ENCODE measurements at regions not wholly inside any gene's neighbourhood (a gene's known extent, or its start where the extent isn't known, plus 50 kb on each side); places are given as distances from the start of the nearest gene placed in this dataset.

DNA sequence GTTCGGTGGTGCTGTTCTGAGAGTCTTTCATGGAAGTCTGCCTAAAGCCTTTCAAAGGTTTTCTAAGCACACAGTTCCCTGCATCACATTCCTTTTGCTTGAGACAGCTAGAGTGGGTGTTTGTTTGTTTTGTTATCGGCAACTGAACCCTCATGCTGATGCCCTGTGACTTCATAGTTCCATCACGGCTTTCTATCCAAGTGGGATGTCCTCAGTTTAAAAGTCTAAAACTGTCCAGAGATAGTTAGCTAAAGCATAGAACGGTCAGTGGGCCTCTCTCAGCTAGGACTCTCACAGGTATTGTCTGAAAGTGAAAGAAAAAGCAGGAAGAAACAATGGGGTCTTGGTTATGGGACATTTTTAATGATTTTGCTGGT lies 337.3 kb downstream of the OSR1 start:
- no peaks in the 10 kb centered on the region for H3K9me3 ChIP-seq (ENCODE audit: control insufficient read depth in 5 of 5, low read length in 5 of 5)
- no peak overlapping the region for H3K4me3 ChIP-seq (ENCODE audit: low read depth in 1 of 5, low read length in 5 of 5)
- H3K36me3 ChIP-seq (ENCODE audit: control insufficient read depth in 5 of 5, insufficient read depth in 5 of 5, low read length in 5 of 5) = no peaks in the 10 kb centered on the region
- no peak overlapping the region for H3K9ac ChIP-seq (ENCODE audit: low read length in 5 of 5)
- H3K27me3 ChIP-seq (ENCODE audit: control insufficient read depth in 5 of 5, insufficient read depth in 4 of 5, low read length in 5 of 5) = no peaks in the 10 kb centered on the region
- H3K4me1 ChIP-seq (ENCODE audit: control insufficient read depth in 5 of 5, insufficient read depth in 5 of 5, low read length in 5 of 5) = no peaks in the 10 kb centered on the region
- H3K27ac ChIP-seq (ENCODE audit: low read depth, low read length) = no peak overlapping the region

DNA sequence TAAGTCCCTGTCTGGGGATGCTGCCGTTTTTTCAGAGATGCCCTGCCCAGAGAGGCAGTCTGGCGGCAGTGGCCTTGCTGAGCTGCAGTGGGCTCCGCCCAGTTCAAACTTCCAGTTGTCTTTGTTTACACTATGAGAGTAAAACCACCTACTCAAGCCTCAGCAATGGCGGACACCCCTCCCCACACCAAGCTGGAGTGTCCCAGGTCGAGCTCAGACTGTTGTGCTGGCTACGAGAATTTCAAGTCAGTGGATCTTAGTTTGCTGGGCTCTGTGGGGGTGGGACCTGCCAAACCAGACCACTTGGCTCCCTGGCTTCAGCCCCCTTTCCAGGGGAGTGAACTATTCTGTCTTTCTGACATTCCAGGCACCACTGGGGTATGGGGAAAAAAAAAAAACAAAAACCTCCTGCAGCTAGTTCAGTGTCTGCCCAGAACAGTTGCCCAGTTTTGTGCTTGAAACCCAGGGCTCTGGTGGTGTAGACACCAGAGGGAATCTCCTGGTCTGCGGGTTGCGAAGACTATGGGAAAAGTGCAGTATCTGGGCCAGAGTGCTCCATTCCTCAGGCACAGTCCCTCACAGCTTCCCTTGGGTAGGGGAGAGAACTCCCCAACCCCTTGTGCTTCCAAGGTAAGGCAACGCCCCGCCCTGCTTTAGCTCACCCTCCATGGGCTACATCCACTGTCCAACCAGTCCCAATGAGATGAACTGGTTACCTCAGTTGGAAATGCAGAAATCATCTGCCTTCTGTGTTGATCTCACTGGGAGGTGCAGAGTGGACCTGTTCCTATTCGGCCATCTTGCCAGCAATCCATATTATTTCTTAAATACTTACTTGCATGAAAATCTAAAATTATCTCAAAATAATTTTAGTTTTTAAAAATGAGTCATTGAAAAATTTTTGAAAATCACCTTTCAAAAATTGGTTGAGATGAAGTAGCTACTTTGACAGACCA lies 338.0 kb downstream of the OSR1 start:
- no peak overlapping the region for H3K4me3 ChIP-seq (ENCODE audit: low read depth in 1 of 5, low read length in 5 of 5)
- no peak overlapping the region for H3K9ac ChIP-seq (ENCODE audit: low read length in 5 of 5)
- no peak overlapping the region for H3K27ac ChIP-seq (ENCODE audit: low read depth, low read length)
- no peaks in the 10 kb centered on the region for H3K36me3 ChIP-seq (ENCODE audit: control insufficient read depth in 5 of 5, insufficient read depth in 5 of 5, low read length in 5 of 5)
- H3K9me3 ChIP-seq (ENCODE audit: control insufficient read depth in 5 of 5, low read length in 5 of 5) = no peaks in the 10 kb centered on the region
- H3K27me3 ChIP-seq (ENCODE audit: control insufficient read depth in 5 of 5, insufficient read depth in 4 of 5, low read length in 5 of 5) = no peaks in the 10 kb centered on the region
- no peaks in the 10 kb centered on the region for H3K4me1 ChIP-seq (ENCODE audit: control insufficient read depth in 5 of 5, insufficient read depth in 5 of 5, low read length in 5 of 5)

DNA sequence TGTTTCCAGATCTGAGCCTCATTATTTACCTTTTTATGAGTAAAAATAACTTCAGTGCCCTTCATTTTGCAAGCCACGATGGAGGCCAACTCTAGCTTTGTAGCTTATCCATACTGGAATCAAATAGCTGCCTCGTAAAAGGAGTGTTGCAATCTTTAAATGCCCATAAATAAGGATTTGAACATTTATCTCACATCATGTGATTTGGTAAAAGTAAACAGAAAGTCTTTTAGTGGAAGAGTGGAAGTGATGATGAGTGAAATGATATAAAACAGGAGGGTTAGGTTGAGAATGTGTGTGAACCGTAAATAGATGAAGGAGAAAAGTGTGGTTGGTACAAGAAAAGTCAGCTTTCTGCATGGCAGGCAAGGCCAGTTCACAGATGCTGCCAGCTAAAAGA lies 348.9 kb downstream of the OSR1 start:
- no peak overlapping the region for H3K9ac ChIP-seq (ENCODE audit: low read length in 5 of 5)
- H3K4me1 ChIP-seq (ENCODE audit: control insufficient read depth in 5 of 5, insufficient read depth in 5 of 5, low read length in 5 of 5) = no peaks in the 10 kb centered on the region

DNA sequence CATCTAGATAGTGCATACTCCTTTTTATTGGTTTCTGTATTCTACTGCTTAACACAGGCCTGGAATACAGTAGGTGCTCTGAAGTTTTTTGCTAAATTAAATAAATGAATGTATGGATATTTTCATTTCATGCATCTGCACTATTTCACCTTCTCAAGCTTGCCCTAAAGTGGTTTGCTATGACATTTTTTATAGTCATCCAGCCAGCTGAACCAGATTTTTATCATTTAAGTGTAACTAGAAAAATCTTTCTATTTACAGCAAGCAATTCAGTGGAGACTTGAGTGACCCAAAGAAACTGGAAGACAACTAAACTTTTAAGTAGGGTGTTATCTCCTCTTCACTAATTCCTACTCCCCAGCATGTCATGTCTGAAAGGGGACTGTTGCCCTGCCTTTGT lies 354.9 kb downstream of the OSR1 start:
- peaks cover 0 to 8% (median 3%) of the 10 kb centered on the region in 5 donors for H3K4me1 ChIP-seq (ENCODE audit: control insufficient read depth in 5 of 5, insufficient read depth in 5 of 5, low read length in 5 of 5)
- no peaks in the 10 kb centered on the region for H3K36me3 ChIP-seq (ENCODE audit: control insufficient read depth in 5 of 5, insufficient read depth in 5 of 5, low read length in 5 of 5)
- no peak overlapping the region for H3K27ac ChIP-seq (ENCODE audit: low read depth, low read length)
- H3K27me3 ChIP-seq (ENCODE audit: control insufficient read depth in 5 of 5, insufficient read depth in 4 of 5, low read length in 5 of 5) = no peaks in the 10 kb centered on the region
- peaks cover 0 to 3% (median 0%) of the 10 kb centered on the region in 5 donors for H3K9me3 ChIP-seq (ENCODE audit: control insufficient read depth in 5 of 5, low read length in 5 of 5)
- no peak overlapping the region for H3K4me3 ChIP-seq (ENCODE audit: low read depth in 1 of 5, low read length in 5 of 5)
- no peak overlapping the region for H3K9ac ChIP-seq (ENCODE audit: low read length in 5 of 5)

More for the DNA sequence above, 348.9 kb downstream of the OSR1 start:
- no peaks in the 10 kb centered on the region for H3K36me3 ChIP-seq (ENCODE audit: control insufficient read depth in 5 of 5, insufficient read depth in 5 of 5, low read length in 5 of 5)
- H3K27ac ChIP-seq (ENCODE audit: low read depth, low read length) = no peak overlapping the region
- no peaks in the 10 kb centered on the region for H3K27me3 ChIP-seq (ENCODE audit: control insufficient read depth in 5 of 5, insufficient read depth in 4 of 5, low read length in 5 of 5)
- no peak overlapping the region for H3K4me3 ChIP-seq (ENCODE audit: low read depth in 1 of 5, low read length in 5 of 5)
- H3K9me3 ChIP-seq (ENCODE audit: control insufficient read depth in 5 of 5, low read length in 5 of 5) = no peaks in the 10 kb centered on the region

DNA sequence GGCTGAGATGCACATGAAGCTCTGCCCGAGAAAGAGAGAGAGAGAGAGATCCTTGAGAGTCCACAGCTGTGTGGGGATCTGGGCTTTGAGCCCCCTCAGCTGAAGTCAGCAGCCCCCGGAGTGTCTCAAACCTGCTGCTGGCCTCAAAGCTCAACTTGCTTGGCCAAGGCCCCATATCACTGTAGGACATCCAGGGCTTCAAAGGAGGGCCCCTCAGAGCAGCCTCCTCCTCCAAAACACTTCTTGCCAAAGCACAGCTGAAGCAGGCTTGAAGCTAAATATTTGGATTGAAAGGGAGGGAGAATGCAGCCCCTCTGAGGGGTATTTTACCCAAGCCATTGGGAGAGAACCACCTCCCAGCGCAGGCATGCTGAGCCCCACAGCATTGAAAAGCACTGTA lies 357.6 kb downstream of the OSR1 start:
- peaks cover 0 to 8% (median 3%) of the 10 kb centered on the region in 5 donors for H3K4me1 ChIP-seq (ENCODE audit: control insufficient read depth in 5 of 5, insufficient read depth in 5 of 5, low read length in 5 of 5)
- peaks cover 0 to 3% (median 0%) of the 10 kb centered on the region in 5 donors for H3K9me3 ChIP-seq (ENCODE audit: control insufficient read depth in 5 of 5, low read length in 5 of 5)
- no peak overlapping the region for H3K4me3 ChIP-seq (ENCODE audit: low read depth in 1 of 5, low read length in 5 of 5)
- no peak overlapping the region for H3K9ac ChIP-seq (ENCODE audit: low read length in 5 of 5)
- H3K36me3 ChIP-seq (ENCODE audit: control insufficient read depth in 5 of 5, insufficient read depth in 5 of 5, low read length in 5 of 5) = no peaks in the 10 kb centered on the region
- H3K27me3 ChIP-seq (ENCODE audit: control insufficient read depth in 5 of 5, insufficient read depth in 4 of 5, low read length in 5 of 5) = no peaks in the 10 kb centered on the region
- H3K27ac ChIP-seq (ENCODE audit: low read depth, low read length) = no peak overlapping the region

DNA sequence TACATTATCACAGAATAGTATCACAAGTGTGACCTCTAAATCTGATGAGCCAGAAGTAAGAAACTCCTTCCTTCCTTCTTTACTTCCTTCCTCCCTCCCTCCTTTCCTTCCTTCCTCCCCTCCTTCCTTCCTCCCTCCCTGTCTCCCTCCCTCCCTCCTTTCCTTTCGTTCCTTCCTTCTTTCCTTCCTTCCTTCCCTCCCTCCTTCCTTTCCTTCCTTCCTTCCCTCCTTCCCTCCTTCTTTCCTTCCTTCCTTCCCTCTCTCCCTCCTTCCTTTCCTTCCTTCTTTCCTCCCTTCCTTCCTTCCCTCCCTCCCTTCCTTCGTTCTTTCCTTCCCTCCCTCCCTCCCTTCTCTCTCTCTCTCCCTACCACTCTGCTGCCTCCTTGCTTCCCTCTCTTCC lies 359.2 kb downstream of the OSR1 start:
- H3K27me3 ChIP-seq (ENCODE audit: control insufficient read depth in 5 of 5, insufficient read depth in 4 of 5, low read length in 5 of 5) = no peaks in the 10 kb centered on the region
- no peak overlapping the region for H3K27ac ChIP-seq (ENCODE audit: low read depth, low read length)
- H3K9ac ChIP-seq (ENCODE audit: low read length in 5 of 5) = no peak overlapping the region
- H3K4me1 ChIP-seq (ENCODE audit: control insufficient read depth in 5 of 5, insufficient read depth in 5 of 5, low read length in 5 of 5) = peaks cover 0 to 13% (median 3%) of the 10 kb centered on the region in 5 donors
- no peak overlapping the region for H3K4me3 ChIP-seq (ENCODE audit: low read depth in 1 of 5, low read length in 5 of 5)
- H3K36me3 ChIP-seq (ENCODE audit: control insufficient read depth in 5 of 5, insufficient read depth in 5 of 5, low read length in 5 of 5) = no peaks in the 10 kb centered on the region
- peaks cover 0 to 3% (median 0%) of the 10 kb centered on the region in 5 donors for H3K9me3 ChIP-seq (ENCODE audit: control insufficient read depth in 5 of 5, low read length in 5 of 5)

DNA sequence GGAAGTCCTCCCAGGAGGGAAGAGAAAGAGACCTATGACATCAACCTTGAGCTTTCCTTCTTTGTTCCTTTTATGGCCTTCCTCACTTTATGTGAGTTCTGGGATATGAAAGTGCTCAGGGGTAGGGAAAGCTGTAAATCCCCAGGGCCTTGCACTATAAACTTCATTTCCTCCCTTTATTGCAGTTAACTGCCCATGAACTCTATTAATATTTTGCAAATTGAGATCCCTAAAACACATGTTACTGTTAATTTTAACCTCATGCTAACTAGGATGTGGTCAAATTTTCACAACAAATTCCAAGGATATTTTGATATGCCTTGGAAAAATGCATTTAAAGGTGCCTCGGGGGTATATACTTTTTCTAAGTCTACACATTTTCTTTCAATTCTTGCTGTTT lies 359.9 kb downstream of the OSR1 start:
- Histone ChIP-seq H3K36me3 (ENCODE audit: control insufficient read depth in 5 of 5, insufficient read depth in 5 of 5, low read length in 5 of 5) (no peaks in the 10 kb centered on the region), H3K4me3 (ENCODE audit: low read depth in 1 of 5, low read length in 5 of 5) (no peak overlapping the region), H3K9me3 (ENCODE audit: control insufficient read depth in 5 of 5, low read length in 5 of 5) (peaks cover 0 to 3% (median 0%) of the 10 kb centered on the region in 5 donors), H3K27ac (ENCODE audit: low read depth, low read length) (no peak overlapping the region), H3K27me3 (ENCODE audit: control insufficient read depth in 5 of 5, insufficient read depth in 4 of 5, low read length in 5 of 5) (no peaks in the 10 kb centered on the region), H3K4me1 (ENCODE audit: control insufficient read depth in 5 of 5, insufficient read depth in 5 of 5, low read length in 5 of 5) (peaks cover 0 to 16% (median 10%) of the 10 kb centered on the region in 5 donors), H3K9ac (ENCODE audit: low read length in 5 of 5) (no peak overlapping the region)

DNA sequence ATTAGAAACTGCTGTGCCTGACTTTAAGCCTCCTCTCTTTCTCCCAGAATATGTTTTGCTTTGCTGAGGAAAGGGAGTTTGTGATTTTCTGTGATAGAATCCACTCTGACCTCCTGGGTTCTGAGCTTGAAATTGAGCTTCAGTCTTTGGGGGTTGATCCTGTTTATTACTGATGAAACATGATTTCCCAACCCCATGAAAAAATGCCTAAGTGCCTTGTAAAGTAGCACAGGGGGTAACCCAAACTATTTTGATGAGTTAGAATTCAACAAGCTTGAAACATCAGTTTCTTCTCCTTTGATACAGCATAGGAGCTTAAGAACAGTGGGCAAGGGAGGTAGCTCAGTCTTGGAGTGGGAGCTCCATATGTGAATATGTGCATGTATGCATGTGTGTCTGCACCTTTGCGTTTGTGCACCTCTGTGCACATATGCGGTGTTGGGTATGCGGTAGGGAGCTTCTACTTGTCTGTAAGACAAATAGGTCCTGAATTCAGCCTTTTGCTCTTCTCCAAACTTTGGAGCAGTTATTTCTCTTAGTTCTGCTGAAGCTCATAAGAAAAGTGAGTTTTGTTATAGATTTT lies 364.6 kb downstream of the OSR1 start:
- Histone ChIP-seq H3K9ac (ENCODE audit: low read length in 5 of 5) (no peak overlapping the region), H3K27me3 (ENCODE audit: control insufficient read depth in 5 of 5, insufficient read depth in 4 of 5, low read length in 5 of 5) (no peaks in the 10 kb centered on the region), H3K27ac (ENCODE audit: low read depth, low read length) (peak overlapping the region; percentile 81), H3K36me3 (ENCODE audit: control insufficient read depth in 5 of 5, insufficient read depth in 5 of 5, low read length in 5 of 5) (no peaks in the 10 kb centered on the region), H3K9me3 (ENCODE audit: control insufficient read depth in 5 of 5, low read length in 5 of 5) (no peaks in the 10 kb centered on the region), H3K4me1 (ENCODE audit: control insufficient read depth in 5 of 5, insufficient read depth in 5 of 5, low read length in 5 of 5) (peaks cover 4 to 37% (median 25%) of the 10 kb centered on the region in 5 donors), H3K4me3 (ENCODE audit: low read depth in 1 of 5, low read length in 5 of 5) (no peak overlapping the region)

DNA sequence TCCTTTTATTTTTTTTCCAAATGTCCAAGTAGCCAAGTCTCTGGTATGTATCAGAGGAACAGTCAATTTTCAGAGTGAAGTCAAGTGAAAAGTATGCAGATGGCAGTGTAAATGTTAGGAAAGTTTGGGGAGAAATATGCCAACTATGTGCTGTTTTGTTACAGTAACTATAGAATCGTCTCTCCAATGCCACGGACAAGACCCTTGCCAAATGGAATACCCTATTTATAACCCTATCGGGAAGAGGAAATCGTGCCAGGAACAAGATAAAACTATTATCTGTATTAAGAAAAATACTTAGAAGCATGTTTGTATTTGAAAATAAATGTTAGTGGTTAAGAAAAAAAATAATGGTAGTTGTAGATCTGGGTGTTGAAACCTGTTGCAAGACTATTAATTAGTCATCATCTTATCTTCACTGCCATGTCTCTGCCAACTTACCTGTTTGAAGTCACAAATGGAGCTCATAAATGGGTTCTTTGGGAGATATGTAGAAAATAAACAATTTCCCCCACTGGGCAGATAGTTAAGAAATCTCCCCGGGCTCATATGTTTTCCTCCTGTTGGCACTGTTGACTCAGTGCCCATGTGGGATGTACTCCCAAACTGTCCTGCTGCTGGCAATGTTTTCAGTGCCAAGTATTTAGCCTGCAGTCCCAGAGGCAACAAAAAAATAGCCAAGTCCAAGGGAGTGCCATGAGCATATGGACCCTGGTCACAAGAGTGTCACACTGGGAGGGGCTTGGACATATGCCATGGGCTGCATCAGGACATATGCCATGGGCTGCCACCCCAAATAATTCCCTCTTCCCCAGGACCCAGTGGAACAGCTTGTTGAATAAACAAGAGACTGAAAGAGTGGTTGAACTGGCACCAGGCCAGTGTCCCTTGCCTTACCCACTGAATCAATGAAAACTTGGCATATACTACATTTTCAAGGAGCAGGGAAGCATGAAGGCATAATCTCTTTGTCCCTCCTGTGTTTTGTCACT lies 366.9 kb downstream of the OSR1 start:
- Histone ChIP-seq H3K27me3 (ENCODE audit: control insufficient read depth in 5 of 5, insufficient read depth in 4 of 5, low read length in 5 of 5) (no peaks in the 10 kb centered on the region), H3K9ac (ENCODE audit: low read length in 5 of 5) (no peak overlapping the region), H3K36me3 (ENCODE audit: control insufficient read depth in 5 of 5, insufficient read depth in 5 of 5, low read length in 5 of 5) (no peaks in the 10 kb centered on the region), H3K27ac (ENCODE audit: low read depth, low read length) (peak overlapping the region; percentile 77), H3K9me3 (ENCODE audit: control insufficient read depth in 5 of 5, low read length in 5 of 5) (no peaks in the 10 kb centered on the region), H3K4me1 (ENCODE audit: control insufficient read depth in 5 of 5, insufficient read depth in 5 of 5, low read length in 5 of 5) (peaks cover 4 to 38% (median 25%) of the 10 kb centered on the region in 5 donors), H3K4me3 (ENCODE audit: low read depth in 1 of 5, low read length in 5 of 5) (no peak overlapping the region)

Measured in subcutaneous abdominal adipose tissue (tissue), 5 donors.